GM12878 (cell line): ENCODE measurements at regions not wholly inside any gene's neighbourhood (a gene's known extent, or its start where the extent isn't known, plus 50 kb on each side); places are given as distances from the start of the nearest gene placed in this dataset.
A peak's percentile ranks its signal among the peaks of the same experiment; 100 is the strongest.

Experiments
- ATAC-seq: fragments of 200-7000 bp; cut with Tn5 transposase; 3 replicates; pipeline ENCODE4 v1.9.1; 2020; ENCODE audit warnings: mild to moderate bottlenecking, moderate library complexity
- BruUV-seq: library from RNA; stranded (reverse); fragments of 400-500 nt; replicated peaks from 2 replicates; lab custom pipeline; 2021; lab: Mats Ljungman, UMichigan
- CTCF ChIA-PET: fragments of 300-600 bp; sonication (Branson Sonifier 250); formaldehyde crosslinking; extraction: SDS; loops from one replicate; lab custom pipeline; 2021; ENCODE audit warnings: inconsistent platforms; lab: Yijun Ruan, JAX
- POLR2A ChIA-PET: fragments of 350-600 bp; formaldehyde crosslinking; extraction: SDS; loops from one replicate; lab custom pipeline; 2021; ENCODE audit warnings: inconsistent platforms; lab: Charles Lee
- RAD21 ChIA-PET: fragments of 300-600 bp; sonication (Branson Sonifier 250); formaldehyde crosslinking; loops from one replicate; lab custom pipeline; 2023; ENCODE audit warnings: antibody characterized with exemption; ENCODE audit not compliant: unreplicated experiment; lab: Charles Lee
- SMC1A ChIA-PET: fragments of 300-600 bp; sonication (Branson Sonifier 250); formaldehyde crosslinking; loops from one replicate; lab custom pipeline; 2023; ENCODE audit not compliant: unreplicated experiment, uncharacterized antibody; lab: Charles Lee
- DNase-seq: peaks from one replicate; pipeline ENCODE4 v3.0.0-alpha.2; 2011; ENCODE audit warnings: low read depth, low spot score
- FAIRE-seq: peaks from 3 replicates; lab custom pipeline; 2011; peaks lifted over from hg19 to GRCh38; lab: Jason Lieb, UNC
- H2AFZ ChIP-seq: 2 replicates; pipeline ENCODE4 v1.6.0; 2011; ENCODE audit warnings: low read depth, low read length, control low read depth; ENCODE audit not compliant: control insufficient read depth
- H3K27ac ChIP-seq: 2 replicates; pipeline ENCODE4 v1.5.1; 2011; ENCODE audit warnings: control low read depth; ENCODE audit not compliant: control insufficient read depth, insufficient read depth
- H3K27me3 ChIP-seq, 2 experiments: replicated peaks in 1 of 2; 2 replicates each; pipeline versions ENCODE4 v1.6.0 to v1.6.1; 2011; ENCODE audit warnings: low read length in 1 of 2; ENCODE audit not compliant: control insufficient read depth in 2 of 2, insufficient read depth in 2 of 2
- H3K36me3 ChIP-seq, 2 experiments: 2 replicates each; pipeline ENCODE4 v1.5.1; 2011; ENCODE audit warnings: low read length in 1 of 2; ENCODE audit not compliant: control insufficient read depth in 2 of 2, insufficient read depth in 2 of 2
- H3K4me1 ChIP-seq: 2 replicates; pipeline ENCODE4 v1.6.1; 2011; ENCODE audit warnings: mild to moderate bottlenecking, low read length, moderate library complexity, mixed read lengths; ENCODE audit not compliant: control insufficient read depth, insufficient read depth
- H3K4me2 ChIP-seq: 2 replicates; pipeline ENCODE4 v1.6.0; 2011; ENCODE audit warnings: control low read depth; ENCODE audit not compliant: control insufficient read depth, insufficient read depth
- H3K4me3 ChIP-seq: fragments of 200-600 bp; sonication (generic); 2 replicates; pipeline ENCODE4 v1.5.1; 2016
- H3K79me2 ChIP-seq: 2 replicates; pipeline ENCODE4 v1.6.0; 2011; ENCODE audit warnings: low read length; ENCODE audit not compliant: control insufficient read depth, insufficient read depth
- H3K9ac ChIP-seq: 2 replicates; pipeline ENCODE4 v1.8.0; 2011; ENCODE audit warnings: low read length, control low read depth, mixed read lengths; ENCODE audit not compliant: control insufficient read depth, insufficient read depth
- H3K9me3 ChIP-seq: replicated peaks from 3 replicates; pipeline ENCODE4 v1.5.1; 2011; ENCODE audit warnings: mild to moderate bottlenecking, low read length; ENCODE audit not compliant: control insufficient read depth, insufficient read depth
- H4K20me1 ChIP-seq: 2 replicates; pipeline ENCODE4 v1.6.0; 2011; ENCODE audit not compliant: control insufficient read depth, insufficient read depth
- ASH2L ChIP-seq: fragments of 300-600, 200-600 bp; sonication (generic); IDR thresholded peaks from 2 replicates; pipeline ENCODE4 v1.6.1; 2017; ENCODE audit warnings: low read depth, mild to moderate bottlenecking, borderline replicate concordance
- BRCA1 ChIP-seq: IDR thresholded peaks from 2 replicates; pipeline ENCODE4 v1.6.1; 2011; ENCODE audit warnings: low read depth, low read length, improper control_type of control experiment
- CBFB ChIP-seq: IDR thresholded peaks from 2 replicates; pipeline ENCODE4 v1.6.1; 2016; ENCODE audit warnings: antibody characterized with exemption, low read depth
- CREB1 ChIP-seq: IDR thresholded peaks from 2 replicates; pipeline ENCODE4 v1.6.1; 2012; ENCODE audit warnings: low read depth, mild to moderate bottlenecking, inconsistent platforms
- CREM ChIP-seq: IDR thresholded peaks from 2 replicates; pipeline ENCODE4 v1.6.1; 2014; ENCODE audit warnings: antibody characterized with exemption, low read depth
- FOS ChIP-seq: IDR thresholded peaks from 3 replicates; pipeline ENCODE4 v1.6.1; 2011; ENCODE audit warnings: borderline replicate concordance; ENCODE audit not compliant: insufficient read length; ENCODE audit errors: extremely low read depth
- GABPA ChIP-seq: IDR thresholded peaks from 2 replicates; pipeline ENCODE4 v1.6.1; 2014; ENCODE audit warnings: antibody characterized with exemption, low read depth, mild to moderate bottlenecking, inconsistent platforms
- GATAD2B ChIP-seq: fragments of 450-650 bp; conservative IDR thresholded peaks from 2 replicates; pipeline ENCODE4 v1.6.1; 2017; ENCODE audit warnings: low read depth, mild to moderate bottlenecking, moderate library complexity
- HDGF ChIP-seq: fragments of 450-650 bp; IDR thresholded peaks from 2 replicates; pipeline ENCODE4 v1.6.1; 2016; ENCODE audit warnings: antibody characterized with exemption
- KLF5 ChIP-seq: fragments of 450-650 bp; IDR thresholded peaks from 2 replicates; pipeline ENCODE4 v1.6.1; 2014; ENCODE audit warnings: mild to moderate bottlenecking; ENCODE audit not compliant: partially characterized antibody
- MTA3 ChIP-seq: IDR thresholded peaks from 2 replicates; pipeline ENCODE4 v1.6.1; 2012; ENCODE audit warnings: low read length, inconsistent platforms, borderline replicate concordance
- NFIC ChIP-seq: IDR thresholded peaks from 2 replicates; pipeline ENCODE4 v1.6.1; 2012; ENCODE audit warnings: low read depth, mild to moderate bottlenecking, inconsistent platforms, low read length, moderate library complexity
- RFX5 ChIP-seq: IDR thresholded peaks from 2 replicates; pipeline ENCODE4 v1.6.1; 2011; ENCODE audit warnings: low read depth, low read length, improper control_type of control experiment
- SMC3 ChIP-seq: IDR thresholded peaks from 2 replicates; pipeline ENCODE4 v1.6.1; 2011; ENCODE audit warnings: low read length, improper control_type of control experiment, borderline replicate concordance
- SUPT20H ChIP-seq: IDR thresholded peaks from 2 replicates; pipeline ENCODE4 v1.6.1; 2011; ENCODE audit warnings: low read depth, mild to moderate bottlenecking, low read length, moderate library complexity, borderline replicate concordance; ENCODE audit not compliant: control insufficient read depth
- WGBS: methylation state at CpG from one replicate; pipeline ENCODE4 v1.1.6; 2016; ENCODE audit warnings: low lambda C conversion rate; ENCODE audit not compliant: insufficient replicate concordance, insufficient coverage; ENCODE audit errors: missing lambda C conversion rate; 5-methylcytosine and 5-hydroxymethylcytosine counted together
- in situ Hi-C: fragments of 300-500 bp; cut with MboI; formaldehyde crosslinking; loops from 9 replicates; pipeline ENCODE4 v1.14.3; 2018; ENCODE audit warnings: mixed read lengths
- intact Hi-C: fragments of 100-400 bp; cut with micrococcal nuclease; formaldehyde crosslinking; loops from one replicate; pipeline ENCODE4 v1.14.2; 2022; ENCODE audit not compliant: unreplicated experiment
- TF ChIP-seq, protein P1 (sequence below): fragments of 450-650 bp; IDR thresholded peaks from 2 replicates; pipeline ENCODE4 v1.6.1; 2017; ENCODE audit warnings: mild to moderate bottlenecking

GRCh38 chr13:91123456-91124127, 223.9 kb upstream of the MIR17HG start (continued):
- TF ChIP-seq SUPT20H (no peak), CREM (peak; percentile 53; the same call in 1 of the 2 replicates), CREB1 (peak; percentile 65; the same call in 1 of the 2 replicates), CBFB (0 out of 2 replicates have a peak, but pooled peaks have one; percentile 24), NFIC (peak; percentile 84)
- TF ChIP-seq, protein P1, sequence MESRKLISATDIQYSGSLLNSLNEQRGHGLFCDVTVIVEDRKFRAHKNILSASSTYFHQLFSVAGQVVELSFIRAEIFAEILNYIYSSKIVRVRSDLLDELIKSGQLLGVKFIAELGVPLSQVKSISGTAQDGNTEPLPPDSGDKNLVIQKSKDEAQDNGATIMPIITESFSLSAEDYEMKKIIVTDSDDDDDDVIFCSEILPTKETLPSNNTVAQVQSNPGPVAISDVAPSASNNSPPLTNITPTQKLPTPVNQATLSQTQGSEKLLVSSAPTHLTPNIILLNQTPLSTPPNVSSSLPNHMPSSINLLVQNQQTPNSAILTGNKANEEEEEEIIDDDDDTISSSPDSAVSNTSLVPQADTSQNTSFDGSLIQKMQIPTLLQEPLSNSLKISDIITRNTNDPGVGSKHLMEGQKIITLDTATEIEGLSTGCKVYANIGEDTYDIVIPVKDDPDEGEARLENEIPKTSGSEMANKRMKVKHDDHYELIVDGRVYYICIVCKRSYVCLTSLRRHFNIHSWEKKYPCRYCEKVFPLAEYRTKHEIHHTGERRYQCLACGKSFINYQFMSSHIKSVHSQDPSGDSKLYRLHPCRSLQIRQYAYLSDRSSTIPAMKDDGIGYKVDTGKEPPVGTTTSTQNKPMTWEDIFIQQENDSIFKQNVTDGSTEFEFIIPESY, result no peak

- RAD21 ChIA-PET, result no interaction called here
- CTCF ChIA-PET, result no interaction called here
- H3K27me3 ChIP-seq, result no peaks in the 10 kb centered on the region
- H4K20me1 ChIP-seq, result no peaks in the 10 kb centered on the region
- H3K4me1 ChIP-seq, result peaks cover 3% of the 10 kb centered on the region; the same call in 1 of the 2 replicates
- H2AFZ ChIP-seq, result no peak overlapping the region
- H3K36me3 ChIP-seq, result no peaks in the 10 kb centered on the region
- ATAC-seq, result no peak
- H3K9me3 ChIP-seq, result no peaks in the 10 kb centered on the region
- BruUV-seq, result no TSS peak
- FAIRE-seq, result no peak
- no peak for DNase-seq
- no peak for TF ChIP-seq SMC3
- no peak for TF ChIP-seq GATAD2B
- no peak for TF ChIP-seq RFX5
- TF ChIP-seq HDGF, result no peak
- TF ChIP-seq FOS, result no peak
- no peak for TF ChIP-seq MTA3
- TF ChIP-seq, protein P1, result no peak
- TF ChIP-seq KLF5, result no peak
- TF ChIP-seq GABPA, result no peak
- TF ChIP-seq BRCA1, result no peak
- TF ChIP-seq ASH2L, result no peak
- WGBS, result 39% methylated on average over 4 of the region's 4 CpGs
- H3K4me2 ChIP-seq, result no peak overlapping the region
- SMC1A ChIA-PET, result no interaction called here
- no peaks in the 10 kb centered on the region for H3K79me2 ChIP-seq
- POLR2A ChIA-PET, result no interaction called here
- no peak overlapping the region for H3K4me3 ChIP-seq
- H3K27ac ChIP-seq, result no peak overlapping the region
- intact Hi-C loops, result no loop called here
- H3K9ac ChIP-seq, result no peak overlapping the region
- in situ Hi-C loops, result no loop called here
Measured at GRCh38 chr13:91126806-91127205, 220.7 kb upstream of the MIR17HG start.
